ENCODE measurements at regions not wholly inside any gene's neighbourhood (a gene's known extent, or its start where the extent isn't known, plus 50 kb on each side); places are given as distances from the start of the nearest gene placed in this dataset.

- Histone ChIP-seq H3K4me3 (no peak overlapping the region), H3K36me3 (no peaks in the 10 kb centered on the region), H3K4me1 (no peaks in the 10 kb centered on the region), H3K9me3 (no peaks in the 10 kb centered on the region), H3K27me3 (no peaks in the 10 kb centered on the region), H3K27ac (no peak overlapping the region)
- DNase-seq (ENCODE audit: low spot score in 2 of 2), result no peak
- WGBS, result 98% methylated on average over 1 of the region's 1 CpG
- TF ChIP-seq POLR2AphosphoS5 (IDR thresholded peaks at IDR 0.05), result no peak
- no peak for TF ChIP-seq CTCF (IDR thresholded peaks at IDR 0.05)
- no peak for TF ChIP-seq POLR2A (IDR thresholded peaks at IDR 0.05)
Observed at GRCh38 chr14:22158560-22158959, 430.5 kb downstream of the DAD1 start.

- H3K4me1 ChIP-seq, result no peaks in the 10 kb centered on the region
- H3K9me3 ChIP-seq, result no peaks in the 10 kb centered on the region
- 61% methylated on average over 2 of the region's 2 CpGs for WGBS
- no peak overlapping the region for H3K27ac ChIP-seq
- H3K4me3 ChIP-seq, result no peak overlapping the region
- H3K36me3 ChIP-seq, result no peaks in the 10 kb centered on the region
- no peaks in the 10 kb centered on the region for H3K27me3 ChIP-seq
- TF ChIP-seq EP300 (IDR thresholded peaks at IDR 0.05), result no peak
- TF ChIP-seq CTCF (IDR thresholded peaks at IDR 0.05), result no peak
- TF ChIP-seq POLR2AphosphoS5 (IDR thresholded peaks at IDR 0.05), result no peak
- TF ChIP-seq POLR2A (IDR thresholded peaks at IDR 0.05), result no peak
- DNase-seq (ENCODE audit: low spot score in 2 of 2), result no peak
Observed at GRCh38 chr14:22155571-22155970, 433.5 kb downstream of the DAD1 start.

- H3K4me1 ChIP-seq, result no peaks in the 10 kb centered on the region
- H3K36me3 ChIP-seq, result no peaks in the 10 kb centered on the region
- H3K9me3 ChIP-seq, result no peaks in the 10 kb centered on the region
- H3K4me3 ChIP-seq, result no peak overlapping the region
- no peak overlapping the region for H3K27ac ChIP-seq
- TF ChIP-seq EP300 (IDR thresholded peaks at IDR 0.05), result no peak
- no peak for TF ChIP-seq CTCF (IDR thresholded peaks at IDR 0.05)
- no peak for TF ChIP-seq POLR2AphosphoS5 (IDR thresholded peaks at IDR 0.05)
- no peak for TF ChIP-seq POLR2A (IDR thresholded peaks at IDR 0.05)
- no peak for DNase-seq (ENCODE audit: low spot score in 2 of 2)
- peaks cover under 1% of the 10 kb centered on the region for H3K27me3 ChIP-seq
Observed at GRCh38 chr14:22152903-22153302, 436.1 kb downstream of the DAD1 start.

- Histone ChIP-seq H3K9me3 (no peaks in the 10 kb centered on the region), H3K27me3 (peaks cover 3% of the 10 kb centered on the region), H3K4me1 (no peaks in the 10 kb centered on the region), H3K36me3 (no peaks in the 10 kb centered on the region), H3K27ac (no peak overlapping the region), H3K4me3 (no peak overlapping the region)
- TF ChIP-seq POLR2AphosphoS5 (IDR thresholded peaks at IDR 0.05) (no peak), POLR2A (IDR thresholded peaks at IDR 0.05) (no peak), CTCF (IDR thresholded peaks at IDR 0.05) (no peak)
- 88% methylated on average over 3 of the region's 3 CpGs for WGBS
- DNase-seq (ENCODE audit: low spot score in 2 of 2), result no peak
Observed at GRCh38 chr14:22152161-22152870, 436.7 kb downstream of the DAD1 start.

DNA sequence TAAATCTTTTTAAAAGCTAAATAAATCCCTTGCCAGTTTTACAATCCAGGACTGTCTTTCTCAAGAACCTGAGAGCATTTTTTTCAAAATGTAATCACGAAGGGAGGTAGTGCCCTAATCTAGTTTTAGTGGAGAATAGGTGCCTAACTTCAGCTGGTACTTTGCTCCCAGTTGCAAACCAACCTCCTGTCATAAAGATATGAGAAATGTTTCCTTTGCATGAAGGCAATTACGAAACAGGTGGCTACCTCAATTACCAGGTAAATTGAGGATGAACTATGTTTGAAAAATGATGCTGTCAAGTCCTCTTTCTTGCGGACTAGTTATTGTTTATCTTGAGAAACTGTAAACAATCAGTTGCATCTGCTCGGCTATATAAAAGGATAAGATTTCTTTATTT lies 437.9 kb downstream of the DAD1 start:
- no peak overlapping the region for H3K4me3 ChIP-seq
- WGBS, result 83% methylated on average over 4 of the region's 4 CpGs
- DNase-seq (ENCODE audit: low spot score in 2 of 2), result no peak
- peaks cover 3% of the 10 kb centered on the region for H3K27me3 ChIP-seq
- no peak overlapping the region for H3K27ac ChIP-seq
- no peaks in the 10 kb centered on the region for H3K4me1 ChIP-seq
- TF ChIP-seq EP300 (IDR thresholded peaks at IDR 0.05), result no peak
- TF ChIP-seq POLR2A (IDR thresholded peaks at IDR 0.05), result no peak
- no peak for TF ChIP-seq POLR2AphosphoS5 (IDR thresholded peaks at IDR 0.05)
- no peak for TF ChIP-seq CTCF (IDR thresholded peaks at IDR 0.05)
- H3K9me3 ChIP-seq, result no peaks in the 10 kb centered on the region
- no peaks in the 10 kb centered on the region for H3K36me3 ChIP-seq
